IPS-NIHi7 (cell line): ENCODE measurements at regions not wholly inside any gene's neighbourhood (a gene's known extent, or its start where the extent isn't known, plus 50 kb on each side); places are given as distances from the start of the nearest gene placed in this dataset.
"Not testable (repeated sequence)": the region's sequence is repeated elsewhere in the genome, so short reads cannot be mapped to it uniquely, and the experiment has no call there.

Source experiments
- DNase-seq: peaks from one replicate; pipeline ENCODE4 v3.0.0; 2012; ENCODE audit warnings: mixed read lengths; ENCODE audit errors: extremely low spot score

DNA sequence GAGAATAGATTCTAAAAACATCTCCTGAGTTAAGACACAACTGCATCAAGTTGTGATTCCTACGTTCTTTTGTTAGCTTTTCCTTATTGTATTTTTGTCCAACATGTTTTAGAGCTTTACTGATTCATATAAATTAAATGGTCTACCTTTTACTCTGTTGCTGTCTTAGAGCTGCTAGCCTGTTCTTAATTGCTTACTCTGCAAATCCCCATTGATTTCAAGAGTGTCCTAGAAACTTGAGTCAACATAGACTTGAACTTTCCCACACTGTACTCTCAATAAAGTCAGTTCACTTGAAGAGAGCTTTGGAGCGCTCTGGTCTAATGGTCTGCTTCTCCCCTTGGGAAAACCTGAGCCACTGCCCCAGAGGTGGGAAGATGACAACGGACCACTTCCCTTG lies 343.9 kb downstream of the CCER1 start:
- DNase-seq = no peak

DNA sequence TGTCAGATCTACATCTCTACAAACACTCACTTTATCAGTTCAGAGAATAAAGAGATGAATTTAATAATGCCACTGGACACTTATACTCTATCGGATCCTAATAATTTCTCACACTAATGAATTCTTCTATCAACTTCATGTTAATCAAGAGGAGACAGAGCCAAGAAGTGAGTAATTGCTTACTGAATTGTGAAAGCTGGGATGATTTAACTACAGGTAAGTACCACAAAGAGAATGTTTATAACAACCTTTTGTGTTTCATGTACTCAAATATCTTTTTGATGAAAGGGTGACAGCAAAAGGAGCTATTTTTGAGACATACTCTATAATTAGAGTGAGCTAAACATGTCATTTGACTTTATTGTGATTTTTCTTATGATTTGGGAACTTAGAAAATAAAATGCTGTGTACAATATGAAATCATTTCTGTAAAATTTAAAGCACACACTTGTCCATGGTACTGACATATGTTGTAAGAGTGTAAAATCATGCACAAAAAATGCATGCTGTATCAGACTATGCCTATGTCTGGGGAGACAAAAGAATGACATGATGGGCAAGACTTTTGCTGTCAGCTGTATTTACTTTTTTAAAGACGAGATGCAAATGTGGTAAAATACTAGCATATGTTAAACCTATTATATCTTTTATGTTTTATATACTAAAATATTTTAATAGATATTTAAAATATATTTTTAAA lies 361.2 kb downstream of the CCER1 start:
- no peak for DNase-seq

DNA sequence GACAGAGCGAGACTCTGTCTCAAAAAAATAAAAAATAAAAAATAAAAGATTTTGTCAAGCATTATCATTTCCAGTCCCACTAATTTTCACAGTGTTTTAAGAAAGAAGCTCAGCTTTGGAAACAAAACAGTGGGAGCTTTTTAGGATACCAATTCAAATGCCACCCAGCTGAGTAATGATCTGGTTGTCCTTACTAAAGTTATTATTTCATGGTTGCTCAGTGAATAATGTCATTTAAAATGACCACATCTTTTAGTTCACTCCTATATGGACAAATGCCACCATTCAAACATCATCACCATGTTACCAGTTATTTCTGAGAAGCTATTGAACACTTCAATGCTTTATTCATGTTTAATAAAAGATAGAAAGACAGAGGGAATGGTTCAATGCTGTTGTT lies 365.0 kb downstream of the CCER1 start:
- no peak for DNase-seq

DNA sequence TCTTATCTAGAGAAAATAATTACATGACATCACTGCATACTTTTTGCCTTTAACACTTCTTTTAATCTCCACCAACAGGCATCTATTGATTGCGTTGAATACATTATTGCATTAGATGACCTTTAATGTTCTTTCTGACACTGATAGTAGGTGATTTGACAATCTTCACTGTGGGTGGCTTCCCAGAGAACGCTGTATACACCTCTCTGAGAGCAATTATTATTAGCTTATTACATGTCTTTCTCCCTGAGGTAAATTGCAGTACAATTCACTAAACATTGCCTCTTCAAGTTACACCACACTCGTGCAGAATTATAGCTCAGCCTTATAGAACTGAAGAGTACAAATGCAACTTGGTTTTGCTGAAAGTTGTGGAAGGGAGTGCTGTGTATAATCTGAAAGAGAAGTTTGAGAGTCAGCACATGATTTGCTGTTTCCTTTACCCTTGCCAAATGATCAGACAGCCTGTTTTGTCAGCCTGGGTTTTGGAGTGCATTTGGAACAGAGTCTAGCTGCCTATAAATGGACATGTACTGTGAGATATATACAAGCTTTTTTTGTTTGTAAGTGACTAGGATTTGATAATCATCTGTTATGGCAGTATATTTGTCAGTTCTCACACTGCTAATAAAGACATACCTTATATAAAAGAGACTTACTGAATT lies 369.2 kb downstream of the CCER1 start:
- no peak for DNase-seq

DNA sequence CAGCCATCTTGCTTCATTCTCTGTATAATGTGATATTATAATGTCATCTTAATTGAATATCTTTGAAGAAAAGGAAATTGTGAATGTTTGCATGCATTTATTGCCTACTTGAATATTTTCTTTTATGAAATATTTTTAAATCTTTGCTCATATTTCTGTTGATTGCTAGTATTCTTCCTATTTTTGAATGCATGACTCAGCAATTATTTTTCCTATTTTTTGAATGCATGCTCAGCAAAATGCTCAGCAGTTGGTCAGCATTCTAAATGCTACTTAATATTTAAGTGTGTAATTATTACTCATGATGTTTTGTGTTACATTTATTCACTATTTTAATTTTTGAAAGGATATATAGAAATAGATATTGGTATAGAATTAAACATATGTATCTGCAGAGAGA lies 378.3 kb downstream of the CCER1 start:
- no peak for DNase-seq

DNA sequence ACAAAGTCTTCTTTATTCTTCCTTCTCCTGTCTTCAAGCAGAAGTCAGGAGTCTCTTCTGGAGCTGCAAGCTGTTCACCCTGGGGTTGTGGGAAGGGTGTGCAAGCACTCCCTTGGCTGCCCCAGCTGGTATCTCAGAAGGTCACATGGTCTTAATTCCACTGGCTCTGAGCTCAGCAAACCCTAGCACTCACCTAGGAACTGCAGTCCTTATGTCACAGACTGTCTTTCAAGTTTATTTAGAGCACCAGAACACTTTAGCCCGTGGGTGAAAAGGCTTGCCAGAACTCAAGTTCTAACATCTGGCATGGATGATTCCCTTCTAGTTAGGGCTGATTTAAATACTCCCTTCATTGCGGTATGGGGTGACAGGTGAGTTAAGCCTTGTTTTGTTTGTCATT lies 379.0 kb downstream of the CCER1 start:
- DNase-seq = no peak

DNA sequence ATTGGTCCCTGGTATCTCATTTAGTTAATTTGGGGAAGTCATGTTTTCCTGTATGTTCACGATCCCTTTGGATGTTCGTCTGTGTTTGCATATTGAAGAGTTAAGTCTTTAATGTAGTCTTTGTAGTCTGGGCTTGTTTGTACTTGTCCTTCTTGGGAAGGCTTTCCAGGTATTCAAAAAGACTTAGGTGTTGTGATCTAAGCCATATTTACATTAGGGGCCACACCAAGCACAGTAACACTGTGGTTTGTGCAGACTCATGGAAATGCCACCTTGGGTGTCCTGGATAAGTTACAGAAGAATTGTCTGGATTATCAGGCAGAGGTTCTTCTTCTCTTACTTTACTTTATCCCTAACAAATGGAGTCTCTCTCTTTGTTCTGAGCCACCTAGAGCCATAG lies 380.3 kb downstream of the CCER1 start:
- no peak for DNase-seq

DNA sequence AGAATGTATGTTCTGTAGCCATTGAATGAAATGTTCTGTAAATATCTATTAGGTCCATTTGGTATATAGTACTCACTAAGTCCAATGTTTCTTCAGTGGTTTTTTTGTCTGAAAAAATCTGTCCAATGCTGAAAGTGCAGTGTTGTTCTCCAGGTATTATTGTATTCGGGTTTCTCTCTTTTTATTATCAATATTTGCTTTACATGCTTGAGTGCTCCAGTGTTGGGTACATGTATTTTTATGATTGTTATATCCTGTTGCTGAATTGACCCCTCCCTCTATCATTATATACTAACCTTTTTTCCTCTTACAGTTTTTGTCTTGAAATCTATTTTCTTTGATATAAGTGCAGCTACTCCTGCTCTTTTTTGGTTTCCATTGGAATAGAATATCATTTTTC lies 382.2 kb downstream of the CCER1 start:
- no peak for DNase-seq

DNA sequence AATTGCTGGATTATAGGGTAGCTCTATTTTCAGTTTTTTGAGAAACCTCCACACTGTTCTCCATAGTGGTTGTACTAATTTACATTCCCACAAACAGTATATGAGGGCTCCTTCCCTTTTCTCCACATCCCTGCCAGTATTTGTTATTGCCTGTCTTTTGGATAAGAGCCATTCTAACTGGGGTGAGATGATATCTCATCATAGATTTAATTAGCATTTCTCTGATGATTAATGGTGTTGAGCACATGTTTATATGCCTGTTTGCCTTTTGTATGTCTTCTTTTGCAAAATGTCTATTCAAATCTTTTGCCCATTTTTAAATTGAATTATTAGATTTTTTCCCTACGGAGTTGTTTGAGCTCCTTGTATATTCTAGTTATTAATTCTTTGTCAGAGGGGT lies 385.3 kb downstream of the CCER1 start:
- DNase-seq = no peak

DNA sequence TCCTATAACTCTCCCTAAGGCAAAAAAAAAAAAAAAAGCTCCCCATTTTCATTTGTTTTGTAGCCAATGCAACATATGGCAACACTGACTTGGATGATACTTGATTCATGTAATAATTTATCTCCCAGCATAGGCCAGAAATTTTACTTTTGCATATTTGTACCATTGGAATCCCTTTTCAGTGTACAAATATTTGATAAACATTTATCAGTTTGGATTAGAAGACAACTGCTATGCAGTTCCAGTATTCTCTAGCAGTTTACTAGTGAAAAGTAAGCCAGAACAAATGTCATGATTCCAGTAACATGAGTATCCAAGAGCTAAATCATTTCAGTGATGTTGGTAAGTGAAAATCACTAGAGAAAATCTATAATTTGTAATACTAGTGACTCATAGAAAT lies 392.3 kb downstream of the CCER1 start:
- DNase-seq = no peak

DNA sequence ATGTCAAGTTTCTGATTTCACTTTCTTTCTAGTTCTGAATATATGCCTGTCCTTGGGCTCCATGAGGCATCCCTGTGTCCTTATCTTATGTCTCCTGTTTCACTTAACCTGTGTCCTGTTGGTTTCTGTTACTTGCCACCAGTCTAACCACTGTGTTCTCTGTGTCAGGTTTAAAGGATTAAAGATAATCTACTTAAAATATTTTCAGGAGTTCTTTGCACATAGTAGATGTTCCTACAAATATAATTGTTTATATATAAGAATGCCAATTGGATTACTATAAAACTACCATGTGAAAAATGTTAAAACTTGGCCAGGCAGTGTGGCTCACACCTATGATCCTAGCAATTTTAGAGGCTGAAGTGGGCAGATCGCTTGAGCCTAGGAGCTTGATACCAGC lies 406.4 kb downstream of the CCER1 start:
- no peak for DNase-seq

DNA sequence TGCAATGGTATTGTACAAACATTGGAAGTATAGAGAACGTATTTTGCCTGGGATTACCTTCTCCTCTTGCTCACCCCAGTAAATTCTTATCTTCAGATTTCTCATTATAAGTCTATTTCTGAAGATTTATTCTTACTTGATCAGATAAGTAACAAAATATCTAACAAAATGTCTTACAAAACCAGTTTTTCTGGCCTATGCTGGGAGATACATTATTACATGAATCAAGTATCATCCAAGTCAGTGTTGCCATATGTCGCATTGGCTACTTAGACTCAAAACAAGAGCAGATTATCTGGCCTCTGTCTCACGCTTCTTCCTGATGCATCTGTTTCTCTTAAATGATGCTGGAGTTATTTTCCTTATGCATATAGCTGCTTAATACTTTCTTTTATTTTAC lies 408.5 kb downstream of the CCER1 start:
- no peak for DNase-seq

DNA sequence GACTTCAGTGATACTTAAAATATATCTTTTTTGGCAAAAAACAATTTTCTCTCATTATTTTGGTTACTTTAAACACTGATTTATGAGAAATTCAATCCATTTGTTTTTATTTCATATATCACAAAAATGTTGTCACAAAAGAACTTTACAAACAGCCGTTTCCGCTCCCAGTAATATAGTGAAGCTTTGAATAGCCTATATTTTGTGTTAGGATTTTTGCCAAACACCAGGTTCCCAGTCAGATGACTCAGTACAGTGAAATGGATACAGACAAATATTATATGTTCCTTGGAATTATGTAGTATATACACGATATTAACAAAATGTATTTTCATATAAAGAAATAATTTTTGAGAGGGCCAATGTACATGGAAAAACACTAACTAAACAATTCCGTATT lies 411.1 kb downstream of the CCER1 start:
- DNase-seq = no peak

DNA sequence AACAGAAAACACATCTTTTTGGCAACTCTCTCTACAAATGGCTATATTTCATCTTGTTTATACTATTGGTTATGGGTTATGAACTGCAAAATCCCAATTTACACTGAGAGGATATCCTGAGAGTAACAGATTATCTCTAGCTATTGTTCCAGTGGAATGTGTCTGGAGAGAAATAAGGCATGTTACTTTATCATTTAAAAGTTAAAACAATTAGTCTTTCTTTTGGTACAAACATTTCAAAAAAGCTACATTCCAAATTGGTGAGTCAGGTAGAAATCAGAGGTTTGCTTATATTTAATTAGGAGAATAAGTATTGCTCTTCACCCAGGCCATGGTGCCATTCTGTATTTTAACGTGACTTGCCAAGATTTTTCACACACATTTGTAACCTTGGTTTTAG lies 411.6 kb downstream of the CCER1 start:
- no peak for DNase-seq

DNA sequence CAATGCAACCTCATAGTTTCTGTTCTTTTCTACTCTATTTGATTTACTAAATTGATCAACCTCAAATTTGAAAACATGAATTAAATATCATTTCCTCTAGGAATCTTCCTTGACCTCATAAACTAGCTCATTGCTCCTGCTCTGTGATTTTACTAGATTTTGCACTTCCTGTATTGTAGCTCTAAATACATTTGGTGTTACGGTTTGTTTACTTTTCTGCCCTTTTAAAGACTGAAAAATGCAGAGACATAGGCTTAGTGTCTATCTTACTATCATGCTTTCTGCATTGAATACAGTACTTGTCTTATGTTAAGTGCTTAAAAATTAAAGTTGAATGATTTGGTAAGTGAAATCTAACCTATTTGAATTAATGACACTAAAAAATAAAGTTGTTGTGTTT lies 412.1 kb downstream of the CCER1 start:
- DNase-seq = not testable (repeated sequence)

DNA sequence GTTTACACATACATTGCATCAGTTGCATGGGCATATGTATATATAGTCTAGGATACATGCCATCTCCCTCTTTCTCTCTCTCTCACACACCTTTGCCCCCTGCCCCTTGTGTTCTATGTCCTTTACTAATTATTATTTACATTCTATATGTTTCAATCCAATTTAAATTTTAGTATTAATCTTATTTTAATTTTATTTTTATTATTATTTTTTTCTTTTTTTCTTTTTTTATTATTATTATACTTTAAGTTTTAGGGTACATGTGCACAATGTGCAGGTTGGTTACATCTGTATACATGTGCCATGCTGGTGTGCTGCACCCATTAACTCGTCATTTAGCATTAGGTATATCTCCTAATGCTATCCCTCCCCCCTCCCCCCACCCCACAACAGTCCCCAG lies 421.1 kb downstream of the CCER1 start:
- DNase-seq = not testable (repeated sequence)

DNA sequence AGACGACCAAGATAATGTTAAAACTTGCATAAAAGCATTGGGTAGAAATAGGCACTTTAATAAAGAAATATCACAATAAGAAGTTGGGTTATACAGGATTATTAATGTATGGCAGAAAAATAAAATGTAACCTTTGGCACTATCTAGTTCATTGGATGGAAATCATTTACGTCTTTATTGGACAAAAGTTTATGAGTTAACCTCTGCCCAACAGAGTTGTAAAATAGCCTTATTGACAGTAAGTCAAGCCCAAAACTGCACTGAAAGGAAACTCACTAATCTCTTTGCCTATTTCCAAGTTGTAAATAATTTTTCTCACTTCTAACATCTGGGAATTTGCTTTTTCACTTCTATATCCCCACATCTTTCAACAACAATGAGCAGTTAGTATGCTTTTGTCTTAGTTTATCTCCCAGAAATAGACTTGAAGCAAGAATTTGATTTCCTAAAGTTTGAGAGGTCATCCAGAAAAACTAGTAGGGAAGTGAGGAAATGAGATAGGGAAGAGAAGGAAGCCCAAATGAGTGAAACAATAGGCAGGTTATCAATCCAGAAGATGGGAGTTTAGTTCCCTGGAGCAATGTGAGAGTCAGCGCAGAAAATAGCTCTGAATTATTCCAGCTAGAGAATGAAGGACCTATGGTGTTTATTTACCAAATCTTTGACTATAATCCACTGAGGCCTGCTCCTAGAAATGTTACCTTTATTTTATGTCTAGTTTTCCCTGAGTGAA lies 434.8 kb downstream of the CCER1 start:
- DNase-seq = no peak

DNA sequence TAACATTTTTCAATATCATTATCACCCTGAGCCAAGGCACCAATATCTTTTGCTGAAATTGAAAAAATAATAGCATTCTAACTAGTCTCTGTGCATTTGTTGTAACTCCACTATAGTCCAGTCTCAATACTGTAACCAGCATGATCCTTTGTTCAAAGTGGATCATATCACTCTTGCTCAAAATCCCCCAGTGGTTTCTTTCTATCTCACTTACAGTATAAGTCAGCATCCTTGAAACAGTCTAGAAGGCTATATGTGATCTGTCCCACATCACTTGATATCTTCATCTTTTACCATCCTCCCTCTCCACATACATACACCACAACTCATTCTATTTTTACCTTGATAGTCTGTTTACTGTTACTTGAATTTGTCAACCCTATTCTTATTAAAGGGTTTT lies 435.7 kb downstream of the CCER1 start:
- no peak for DNase-seq

DNA sequence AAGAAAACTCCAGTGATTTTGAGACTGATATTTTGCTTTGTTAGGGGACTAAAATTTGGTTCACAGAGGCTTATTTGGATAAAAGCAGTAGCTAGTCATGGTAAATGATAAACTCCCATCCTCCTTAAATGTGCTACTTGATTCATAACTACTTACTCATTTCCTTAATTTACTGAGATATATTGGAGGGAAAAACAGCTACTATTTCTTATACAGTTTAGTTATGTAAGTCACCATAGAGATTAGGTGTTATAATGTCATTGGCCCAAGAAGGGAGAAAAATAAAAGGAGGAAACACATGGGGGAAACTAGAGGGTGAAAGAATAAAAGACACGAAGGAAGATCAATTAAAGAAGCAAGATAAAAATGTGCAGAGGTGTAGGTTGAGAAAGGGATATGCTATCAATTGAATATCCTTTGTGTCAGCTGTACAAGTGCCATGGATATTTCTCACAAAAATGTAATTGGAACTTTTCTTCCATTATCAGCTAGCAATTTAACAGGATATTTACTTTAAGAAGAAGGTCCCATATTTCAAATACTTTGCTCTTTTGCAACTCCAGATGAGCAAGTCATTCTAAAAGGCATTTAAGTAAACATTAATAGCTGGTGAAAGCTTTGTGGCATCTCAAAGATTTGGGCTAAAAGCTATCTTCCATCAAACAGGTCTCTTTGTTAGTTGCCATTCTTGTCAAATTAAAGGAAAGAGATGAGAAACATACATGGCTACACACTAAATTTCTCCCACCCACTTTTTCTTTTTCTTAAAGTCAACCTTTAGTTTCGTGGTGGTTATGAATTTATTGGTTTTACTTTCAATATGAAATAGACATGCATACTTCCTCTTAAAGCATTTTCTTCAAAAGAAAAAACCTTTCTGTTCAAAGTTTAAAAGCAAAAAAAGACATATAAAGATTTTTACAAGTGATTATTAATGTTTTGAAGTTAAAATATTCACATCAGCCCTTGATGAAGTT lies 439.5 kb downstream of the CCER1 start:
- no peak for DNase-seq

DNA sequence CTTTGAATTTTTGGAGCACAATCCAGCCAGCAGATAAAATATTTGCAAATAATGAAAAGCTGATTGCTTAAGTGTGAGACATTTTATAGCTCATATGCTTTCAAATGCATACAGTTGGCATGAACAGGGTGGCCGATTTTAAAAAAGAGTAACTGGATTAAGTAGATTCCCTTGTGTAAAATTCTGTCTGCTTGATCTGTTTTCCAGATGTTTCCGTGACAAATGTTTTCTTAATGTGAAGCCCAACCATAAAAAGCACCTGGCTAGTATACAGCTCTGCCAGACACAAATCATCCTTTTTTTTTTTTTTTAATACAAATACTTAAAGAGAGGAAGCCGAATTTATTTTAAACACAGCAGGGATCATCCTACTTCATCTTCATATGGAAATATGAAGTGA lies 440.7 kb downstream of the CCER1 start:
- no peak for DNase-seq

DNA sequence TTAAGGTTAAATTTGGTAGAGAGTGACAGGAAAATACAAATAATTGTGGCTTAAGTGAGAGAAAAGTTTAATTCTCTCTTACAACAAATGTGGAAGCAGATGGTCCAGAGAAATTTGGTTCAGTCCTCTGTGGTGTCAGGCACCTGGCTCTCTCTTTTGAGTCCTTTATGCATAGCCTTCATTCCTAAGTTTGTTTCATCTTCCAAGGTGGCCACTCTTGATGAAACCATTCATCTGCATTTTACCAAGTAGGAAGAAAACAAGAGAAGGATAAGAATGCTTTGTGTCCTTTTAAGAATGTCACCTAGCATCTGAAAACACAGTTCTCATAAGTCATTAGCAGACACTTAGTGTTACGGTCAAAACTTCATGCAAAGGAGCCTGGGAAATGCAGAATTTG lies 442.5 kb downstream of the CCER1 start:
- no peak for DNase-seq

DNA sequence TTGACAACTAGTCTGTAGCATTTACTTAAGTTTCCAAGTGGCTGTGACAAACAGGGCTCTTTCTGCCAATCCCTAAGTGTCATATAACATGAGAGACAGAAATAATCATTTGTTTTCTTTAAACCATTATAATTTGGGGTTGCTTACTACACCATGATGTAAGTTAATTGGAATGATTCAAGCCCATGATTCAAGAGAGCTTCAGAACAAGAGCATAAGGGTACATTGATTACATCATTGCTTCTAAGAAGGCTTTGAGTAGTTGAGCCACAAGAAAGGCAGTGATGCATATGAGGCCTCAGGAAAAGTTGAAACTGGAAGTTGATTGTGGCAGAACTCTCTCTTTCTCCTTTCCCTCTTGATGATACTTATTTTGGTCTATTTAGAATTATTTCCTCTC lies 444.0 kb downstream of the CCER1 start:
- no peak for DNase-seq
